Left renal cortex interstitium (tissue), 4 donors: ENCODE measurements at regions not wholly inside any gene's neighbourhood (a gene's known extent, or its start where the extent isn't known, plus 50 kb on each side); places are given as distances from the start of the nearest gene placed in this dataset.
"Not testable (repeated sequence)": the region's sequence is repeated elsewhere in the genome, so short reads cannot be mapped to it uniquely, and the experiment has no call there.

Experiments
- DNase-seq, 4 donors: peaks; one replicate each; pipeline ENCODE4 v3.0.0-alpha.2; 2013; ENCODE audit warnings: low read depth in 4 of 4, low spot score in 2 of 4, missing footprints in 1 of 4

GRCh38 chr4:151866592-151866918 lies 105.7 kb upstream of the GATB start:
- DNase-seq: no peak

- DNase-seq: no peak
Observed at GRCh38 chr4:151865744-151866591, 105.2 kb upstream of the GATB start.

GRCh38 chr4:151865312-151865711 lies 104.5 kb upstream of the GATB start:
- no peak for DNase-seq

- no peak for DNase-seq
Observed at GRCh38 chr4:151864068-151864467, 103.3 kb upstream of the GATB start.

- no peak for DNase-seq
Observed at GRCh38 chr4:151862766-151863165, 102.0 kb upstream of the GATB start.

GRCh38 chr4:151860561-151861093 lies 99.8 kb upstream of the GATB start:
- DNase-seq: no peak

- DNase-seq: no peak
Observed at GRCh38 chr4:151859641-151860040, 98.8 kb upstream of the GATB start.

- DNase-seq: no peak
Observed at GRCh38 chr4:151858356-151858755, 97.5 kb upstream of the GATB start.

- no peak for DNase-seq
Observed at GRCh38 chr4:151857368-151857767, 96.6 kb upstream of the GATB start.

- no peak for DNase-seq
Observed at GRCh38 chr4:151855747-151856146, 94.9 kb upstream of the GATB start.

GRCh38 chr4:151854731-151855130 lies 93.9 kb upstream of the GATB start:
- DNase-seq: no peak

GRCh38 chr4:151853034-151853433 lies 92.2 kb upstream of the GATB start:
- no peak for DNase-seq

GRCh38 chr4:151852202-151852601 lies 91.4 kb upstream of the GATB start:
- DNase-seq: no peak

GRCh38 chr4:151851354-151851753 lies 90.5 kb upstream of the GATB start:
- DNase-seq: no peak

- no peak for DNase-seq
Observed at GRCh38 chr4:151850791-151851213, 90.0 kb upstream of the GATB start.

- DNase-seq: not testable (repeated sequence)
Observed at GRCh38 chr4:151845551-151845950, 84.7 kb upstream of the GATB start.

- DNase-seq: no peak
Observed at GRCh38 chr4:151842430-151843079, 81.7 kb upstream of the GATB start.

GRCh38 chr4:151841107-151841506 lies 80.3 kb upstream of the GATB start:
- DNase-seq: no peak

- no peak for DNase-seq
Observed at GRCh38 chr4:151835467-151835866, 74.7 kb upstream of the GATB start.

- no peak for DNase-seq
Observed at GRCh38 chr4:151833174-151833573, 72.4 kb upstream of the GATB start.

- no peak for DNase-seq
Observed at GRCh38 chr4:151831526-151831925, 70.7 kb upstream of the GATB start.

GRCh38 chr4:151830168-151830567 lies 69.4 kb upstream of the GATB start:
- DNase-seq: no peak
